OCI-LY7 (cell line): ENCODE measurements at regions not wholly inside any gene's neighbourhood (a gene's known extent, or its start where the extent isn't known, plus 50 kb on each side); places are given as distances from the start of the nearest gene placed in this dataset.

Experiments used
- BruUV-seq: library from RNA; stranded (reverse); fragments of 400-500 nt; replicated peaks from 2 replicates; lab custom pipeline; 2021; lab: Mats Ljungman, UMichigan
- CTCF ChIA-PET: fragments of 300-600 bp; sonication (Branson Sonifier 250); formaldehyde crosslinking; loops from one replicate; lab custom pipeline; 2022; ENCODE audit warnings: antibody characterized with exemption; ENCODE audit not compliant: unreplicated experiment; lab: Charles Lee
- POLR2A ChIA-PET: fragments of 300-600 bp; sonication (Branson Sonifier 250); formaldehyde crosslinking; loops from one replicate; lab custom pipeline; 2022; ENCODE audit warnings: antibody characterized with exemption; lab: Charles Lee
- DNase-seq: peaks from one replicate; pipeline ENCODE4 v3.0.0-alpha.2; 2015; ENCODE audit warnings: low spot score
- H2AFZ ChIP-seq: fragments of 200-600 bp; sonication (generic), shearing (Covaris generic); 2 replicates; pipeline ENCODE4 v1.6.1; 2014; ENCODE audit warnings: mild to moderate bottlenecking, antibody characterized with exemption, low read length, moderate library complexity
- H3K27ac ChIP-seq: fragments of 200-600 bp; sonication (generic); 2 replicates; pipeline ENCODE4 v1.5.1; 2014; ENCODE audit warnings: mixed run types, low read depth, mild to moderate bottlenecking, moderate library complexity, low read length, inconsistent platforms; ENCODE audit not compliant: poor library complexity, severe bottlenecking
- H3K36me3 ChIP-seq: fragments of 200-600 bp; sonication (generic); 2 replicates; pipeline ENCODE4 v1.6.1; 2014; ENCODE audit warnings: mild to moderate bottlenecking, antibody characterized with exemption, low read length, moderate library complexity, mixed read lengths; ENCODE audit not compliant: insufficient read depth
- H3K4me1 ChIP-seq: fragments of 200-600 bp; sonication (generic); 2 replicates; pipeline ENCODE4 v1.5.1; 2014; ENCODE audit warnings: mild to moderate bottlenecking, low read length; ENCODE audit not compliant: insufficient read depth, poor library complexity, severe bottlenecking
- H3K4me2 ChIP-seq: fragments of 200-600 bp; sonication (generic); 2 replicates; pipeline ENCODE4 v1.6.1; 2014; ENCODE audit warnings: mild to moderate bottlenecking, low read length
- H3K4me3 ChIP-seq: fragments of 200-600 bp; sonication (generic); 2 replicates; pipeline ENCODE4 v1.5.1; 2014; ENCODE audit warnings: mild to moderate bottlenecking, low read depth, low read length; ENCODE audit not compliant: poor library complexity, severe bottlenecking
- H3K79me2 ChIP-seq: fragments of 200-600 bp; sonication (generic); 2 replicates; pipeline ENCODE4 v1.6.1; 2016; ENCODE audit warnings: low read depth, mild to moderate bottlenecking, low read length, moderate library complexity, mixed read lengths; ENCODE audit not compliant: insufficient read depth
- H3K9me2 ChIP-seq: fragments of 200-600 bp; sonication (generic); 2 replicates; pipeline ENCODE4 v1.6.1; 2016; ENCODE audit warnings: mild to moderate bottlenecking, low read length, mixed read lengths; ENCODE audit not compliant: insufficient read depth
- H3K9me3 ChIP-seq: fragments of 200-600 bp; sonication (generic); 2 replicates; pipeline ENCODE4 v1.6.1; 2014; ENCODE audit warnings: mild to moderate bottlenecking, mixed run types, low read length, mixed read lengths
- H4K20me1 ChIP-seq: fragments of 200-600 bp; sonication (generic); 2 replicates; pipeline ENCODE4 v1.6.1; 2014; ENCODE audit warnings: mild to moderate bottlenecking, antibody characterized with exemption, low read length, moderate library complexity, mixed read lengths; ENCODE audit not compliant: insufficient read depth
- CTCF ChIP-seq: fragments of 200-600 bp; sonication (generic); conservative IDR thresholded peaks from 2 replicates; pipeline ENCODE4 v1.5.1; 2014; ENCODE audit warnings: mild to moderate bottlenecking, antibody characterized with exemption, low read length, moderate library complexity, mixed read lengths
- EZH2phosphoT487 ChIP-seq: fragments of 200-600 bp; sonication (generic); IDR thresholded peaks from 2 replicates; pipeline ENCODE4 v1.6.1; 2018; ENCODE audit warnings: low read depth, borderline replicate concordance, mild to moderate bottlenecking, mixed run types, antibody characterized with exemption, low read length, moderate library complexity, mixed read lengths
- intact Hi-C: fragments of 100-400 bp; cut with micrococcal nuclease; formaldehyde crosslinking; loops from one replicate; pipeline ENCODE4 v1.10.0; 2022; ENCODE audit not compliant: unreplicated experiment

- ChIA-PET POLR2A (no interaction called here), CTCF (no interaction called here)
- DNase-seq: no peak
- no TSS peak for BruUV-seq
- Histone ChIP-seq H4K20me1 (no peaks in the 10 kb centered on the region), H3K4me1 (no peaks in the 10 kb centered on the region), H3K4me2 (no peak overlapping the region), H3K9me2 (no peaks in the 10 kb centered on the region), H3K36me3 (no peaks in the 10 kb centered on the region), H2AFZ (no peak overlapping the region), H3K79me2 (no peaks in the 10 kb centered on the region), H3K4me3 (no peak overlapping the region), H3K9me3 (no peaks in the 10 kb centered on the region), H3K27ac (no peak overlapping the region)
- TF ChIP-seq EZH2phosphoT487 (no peak), CTCF (no peak)
- intact Hi-C loops: no loop called here
Measured at GRCh38 chr2:76211991-76212985, 501.6 kb upstream of the GCFC2 start.

GRCh38 chr2:76210551-76210950 lies 499.8 kb upstream of the GCFC2 start:
- no peak overlapping the region for H2AFZ ChIP-seq
- no peak overlapping the region for H3K27ac ChIP-seq
- no peak overlapping the region for H3K4me2 ChIP-seq
- intact Hi-C loops: no loop called here
- no peaks in the 10 kb centered on the region for H3K36me3 ChIP-seq
- no peaks in the 10 kb centered on the region for H3K4me1 ChIP-seq
- ChIA-PET POLR2A (interaction anchor here (0.5 kb wide), 1 partner anchor 9 kb away, joined by 3 read pairs; no protein-coding TSS in a partner anchor), CTCF (no interaction called here)
- H3K79me2 ChIP-seq: no peaks in the 10 kb centered on the region
- no peaks in the 10 kb centered on the region for H4K20me1 ChIP-seq
- H3K4me3 ChIP-seq: no peak overlapping the region
- H3K9me3 ChIP-seq: no peaks in the 10 kb centered on the region
- no TSS peak for BruUV-seq
- H3K9me2 ChIP-seq: no peaks in the 10 kb centered on the region
- TF ChIP-seq CTCF: no peak
- no peak for TF ChIP-seq EZH2phosphoT487
- DNase-seq: no peak

- Histone ChIP-seq H4K20me1 (no peaks in the 10 kb centered on the region), H2AFZ (no peak overlapping the region), H3K4me1 (no peaks in the 10 kb centered on the region), H3K36me3 (no peaks in the 10 kb centered on the region), H3K79me2 (no peaks in the 10 kb centered on the region), H3K9me3 (no peaks in the 10 kb centered on the region), H3K4me2 (no peak overlapping the region), H3K4me3 (no peak overlapping the region), H3K9me2 (no peaks in the 10 kb centered on the region), H3K27ac (no peak overlapping the region)
- DNase-seq: no peak
- no TSS peak for BruUV-seq
- intact Hi-C loops: no loop called here
- TF ChIP-seq CTCF (no peak), EZH2phosphoT487 (no peak)
- ChIA-PET CTCF (no interaction called here), POLR2A (interaction anchor here (0.6 kb wide), 1 partner anchor 1315 kb away, joined by 4 read pairs; no protein-coding TSS in a partner anchor)
Measured at GRCh38 chr2:76204048-76204447, 493.3 kb upstream of the GCFC2 start.
